Lung (tissue), 11 donors: ENCODE measurements at regions not wholly inside any gene's neighbourhood (a gene's known extent, or its start where the extent isn't known, plus 50 kb on each side); places are given as distances from the start of the nearest gene placed in this dataset.

ENCODE experiments used
- ATAC-seq: fragments of 200-7000 bp; cut with Tn5 transposase; one replicate; pipeline ENCODE4 v1.9.1; 2020; ENCODE audit warnings: moderate number of reproducible peaks; ENCODE audit not compliant: insufficient read depth, low FRiP score
- DNase-seq, 3 donors: peaks; one replicate each; pipeline ENCODE4 v3.0.0-alpha.2; 2013 to 2017
- H3K27ac ChIP-seq, 2 donors: one replicate each; pipeline ENCODE4 v1.5.1; 2013; ENCODE audit warnings: mild to moderate bottlenecking in 2 of 2, moderate library complexity in 2 of 2, control low read depth in 1 of 2, inconsistent platforms in 1 of 2, low read depth in 1 of 2, low read length in 1 of 2
- H3K27me3 ChIP-seq, 3 donors: one replicate each; pipeline ENCODE4 v1.5.1; 2013; ENCODE audit warnings: low read length in 2 of 3; ENCODE audit not compliant: control insufficient read depth in 3 of 3, insufficient read depth in 3 of 3
- H3K36me3 ChIP-seq, 4 donors: one replicate each; pipeline ENCODE4 v1.5.1; 2013; ENCODE audit warnings: low read length in 4 of 4, mild to moderate bottlenecking in 1 of 4, moderate library complexity in 1 of 4; ENCODE audit not compliant: control insufficient read depth in 4 of 4, insufficient read depth in 4 of 4
- H3K4me1 ChIP-seq, 5 donors: one replicate each; pipeline ENCODE4 v1.5.1; 2013; ENCODE audit warnings: low read length in 5 of 5, mild to moderate bottlenecking in 2 of 5, moderate library complexity in 1 of 5; ENCODE audit not compliant: control insufficient read depth in 5 of 5, insufficient read depth in 5 of 5
- H3K4me3 ChIP-seq: one replicate; pipeline ENCODE4 v1.5.1; 2013; ENCODE audit warnings: mild to moderate bottlenecking, control low read depth, moderate library complexity
- H3K9ac ChIP-seq, 2 donors: one replicate each; pipeline ENCODE4 v1.5.1; 2013; ENCODE audit warnings: low read length in 2 of 2, control low read depth in 1 of 2; ENCODE audit not compliant: insufficient read depth in 1 of 2
- H3K9me3 ChIP-seq, 4 donors: one replicate each; pipeline ENCODE4 v1.5.1; 2013; ENCODE audit warnings: low read length in 3 of 4, mild to moderate bottlenecking in 1 of 4, moderate library complexity in 1 of 4; ENCODE audit not compliant: control insufficient read depth in 4 of 4, insufficient read depth in 3 of 4
- CTCF ChIP-seq: IDR thresholded peaks from 2 replicates; pipeline ENCODE4 v1.5.1; 2012; ENCODE audit warnings: mild to moderate bottlenecking; ENCODE audit errors: control extremely low read depth, extremely low read depth
- WGBS, 2 donors: extraction: QIAGEN DNeasy Blood & Tissue Kit; methylation state at CpG; one replicate each; pipeline ENCODE4 v1.1.7; 2013; 5-methylcytosine and 5-hydroxymethylcytosine counted together
- donor health status: control.
- donor health status: control.
- donor health status: Bipolar disorder and iron deficiency.
- donor health status: healthy.
- donor health status: DM: yes; HTN: yes; CAD: no.

- TF ChIP-seq CTCF = no peak
- no peak overlapping the region for H3K9ac ChIP-seq
- no peaks in the 10 kb centered on the region for H3K27me3 ChIP-seq
- H3K27ac ChIP-seq = no peak overlapping the region
- peaks cover 0 to 17% (median 0%) of the 10 kb centered on the region in 5 donors for H3K4me1 ChIP-seq
- ATAC-seq (no peak), DNase-seq (no peak)
- H3K4me3 ChIP-seq = no peak overlapping the region
- H3K9me3 ChIP-seq = peaks cover 0 to 1% (median 0%) of the 10 kb centered on the region in 4 donors
- no peaks in the 10 kb centered on the region for H3K36me3 ChIP-seq
Measured at GRCh38 chr16:62639890-62640289, 603.7 kb upstream of the CDH8 start.

GRCh38 chr16:62638964-62639870 is 603.0 kb upstream of the CDH8 start:
- 64 to 65% methylated on average over 5 of the region's 5 CpGs for WGBS, 2 donors
- Histone ChIP-seq H3K4me1 (peaks cover 0 to 17% (median 0%) of the 10 kb centered on the region in 5 donors), H3K36me3 (no peaks in the 10 kb centered on the region), H3K27me3 (no peaks in the 10 kb centered on the region), H3K9ac (no peak overlapping the region), H3K9me3 (no peaks in the 10 kb centered on the region), H3K27ac (no peak overlapping the region), H3K4me3 (no peak overlapping the region)
- DNase-seq = peak in 1 of 3 donors; percentile 5
- no peak for ATAC-seq
- no peak for TF ChIP-seq CTCF

GRCh38 chr16:62638324-62638911 is 602.2 kb upstream of the CDH8 start:
- DNase-seq = no peak
- peaks cover 0 to 17% (median 0%) of the 10 kb centered on the region in 5 donors for H3K4me1 ChIP-seq
- no peak overlapping the region for H3K4me3 ChIP-seq
- no peak overlapping the region for H3K9ac ChIP-seq
- whole genome bisulfite sequencing, 2 donors = 43 to 50% methylated on average over 4 of the region's 4 CpGs
- no peaks in the 10 kb centered on the region for H3K27me3 ChIP-seq
- TF ChIP-seq CTCF = no peak
- ATAC-seq = no peak
- no peaks in the 10 kb centered on the region for H3K36me3 ChIP-seq
- H3K27ac ChIP-seq = no peak overlapping the region
- no peaks in the 10 kb centered on the region for H3K9me3 ChIP-seq
